ENCODE measurements at regions not wholly inside any gene's neighbourhood (a gene's known extent, or its start where the extent isn't known, plus 50 kb on each side); places are given as distances from the start of the nearest gene placed in this dataset.

DNA sequence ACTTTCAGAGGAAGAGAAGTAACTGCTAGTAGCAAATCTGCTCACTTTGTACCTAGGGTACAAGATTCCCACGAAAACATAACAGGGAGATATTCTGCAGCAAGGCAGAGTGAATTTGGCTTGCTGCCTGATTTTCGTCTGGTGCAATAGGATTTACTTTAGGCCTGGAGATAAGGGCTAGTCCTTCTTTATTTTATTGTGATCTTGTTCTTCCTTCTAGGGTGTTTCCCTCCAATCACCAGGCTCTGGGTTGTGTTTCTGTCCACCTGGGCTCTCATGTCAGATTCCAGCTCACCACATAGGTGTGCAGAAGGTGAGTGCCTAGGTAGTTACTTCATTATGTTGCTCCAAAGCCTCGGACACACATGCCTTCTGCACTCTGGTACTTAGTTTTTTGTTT, 211.8 kb upstream of the RGMA start:
- TF ChIP-seq GATA2 (IDR thresholded peaks at IDR 0.05; ENCODE audit: low read depth, low read length) (no peak), GATA3 (IDR thresholded peaks at IDR 0.05; ENCODE audit: low read depth, low read length) (no peak)

DNA sequence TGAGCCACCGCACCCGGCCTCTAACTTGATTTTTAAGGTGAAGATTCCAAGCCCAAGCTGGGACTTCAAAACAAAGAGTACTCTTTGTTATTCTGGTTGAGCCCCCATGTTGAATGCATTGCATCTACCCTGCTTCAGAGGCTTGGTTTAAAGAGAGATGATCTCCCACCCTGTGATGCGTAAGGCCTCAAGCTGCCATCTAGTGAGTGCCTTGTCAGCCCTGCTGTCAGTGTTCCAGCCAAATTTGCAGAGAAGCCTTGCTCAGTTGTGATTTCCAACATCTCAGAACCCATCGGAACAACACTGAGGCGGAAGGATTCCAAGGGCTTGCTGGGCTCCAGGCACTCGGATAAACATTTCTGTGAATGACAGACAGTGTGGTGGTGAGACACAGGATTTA, 210.7 kb upstream of the RGMA start:
- no peak for TF ChIP-seq GATA3 (IDR thresholded peaks at IDR 0.05; ENCODE audit: low read depth, low read length)
- no peak for TF ChIP-seq GATA2 (IDR thresholded peaks at IDR 0.05; ENCODE audit: low read depth, low read length)

DNA sequence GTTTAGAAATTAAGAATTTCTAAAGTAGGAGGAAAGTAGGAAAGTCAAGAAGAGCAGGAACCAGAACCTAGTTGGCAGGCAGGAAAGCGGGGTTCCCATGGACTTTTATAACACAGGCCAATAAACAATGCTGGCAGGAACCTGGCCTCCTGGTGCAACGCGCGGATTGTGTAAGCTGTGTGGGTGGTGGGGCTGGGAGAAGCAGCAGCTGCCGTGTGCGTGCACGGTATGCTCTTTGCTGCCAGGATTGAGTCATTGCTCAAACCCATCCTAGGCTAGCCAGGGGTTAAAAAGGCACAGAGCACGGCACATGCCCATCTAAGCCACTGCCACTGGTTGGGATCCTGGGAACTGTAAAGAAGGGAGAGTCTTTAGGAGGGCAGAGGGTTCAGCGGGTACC, 209.9 kb upstream of the RGMA start:
- TF ChIP-seq GATA2 (IDR thresholded peaks at IDR 0.05; ENCODE audit: low read depth, low read length) (no peak), GATA3 (IDR thresholded peaks at IDR 0.05; ENCODE audit: low read depth, low read length) (no peak)

DNA sequence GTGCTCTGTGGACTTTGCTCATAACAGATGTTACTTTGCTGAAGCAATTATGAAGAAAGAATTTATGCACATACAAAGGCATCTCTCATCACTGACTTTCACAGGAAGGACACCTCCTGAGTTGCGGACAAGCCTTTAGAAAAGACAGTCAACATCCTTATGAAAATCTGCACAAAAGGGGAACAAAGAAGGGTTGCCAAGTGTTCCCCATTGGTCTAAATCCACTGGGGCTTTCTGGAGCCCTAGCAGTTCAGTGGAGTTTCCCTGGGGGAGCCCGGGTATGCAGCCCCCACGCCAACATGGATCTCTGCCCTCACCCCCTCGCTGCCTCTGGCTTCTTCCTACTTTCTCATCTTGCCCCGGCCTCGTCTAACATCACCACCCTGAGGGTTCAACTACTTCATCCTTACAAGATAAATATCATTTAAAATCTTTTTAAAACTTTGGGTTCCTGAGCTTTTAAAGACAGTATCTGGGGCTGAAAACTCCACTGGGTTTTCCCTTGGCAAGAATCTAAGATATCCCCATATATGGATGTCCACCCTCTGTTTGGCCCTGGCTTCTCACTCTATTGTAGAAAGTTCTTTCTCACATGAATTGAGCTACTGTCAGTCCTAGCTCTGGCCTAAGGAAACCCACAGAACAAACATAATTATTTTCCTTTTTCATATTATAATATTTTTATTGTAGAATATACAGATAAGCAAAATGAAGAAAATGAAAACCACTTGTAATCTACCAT, 207.9 kb upstream of the RGMA start:
- TF ChIP-seq GATA3 (IDR thresholded peaks at IDR 0.05; ENCODE audit: low read depth, low read length) (no peak), GATA2 (IDR thresholded peaks at IDR 0.05; ENCODE audit: low read depth, low read length) (no peak)

DNA sequence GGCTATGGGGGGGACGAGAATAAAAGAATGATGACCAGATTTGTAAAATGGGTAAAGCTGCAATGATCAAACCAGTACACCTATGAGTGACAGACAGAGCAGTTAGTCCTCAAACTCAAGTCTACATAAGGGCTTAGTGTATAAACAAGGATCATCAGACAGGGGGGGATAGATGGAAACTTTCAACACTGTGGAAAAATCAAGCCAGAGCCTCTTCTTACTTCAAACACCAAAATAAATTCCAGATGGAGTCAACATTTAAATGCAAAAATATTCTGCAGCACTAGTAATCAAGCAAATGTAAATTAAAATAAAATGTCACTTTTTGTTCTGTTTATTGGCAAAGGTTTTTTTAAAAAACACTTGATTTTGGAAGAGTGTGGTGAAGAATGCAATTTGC, 205.9 kb upstream of the RGMA start:
- TF ChIP-seq GATA3 (IDR thresholded peaks at IDR 0.05; ENCODE audit: low read depth, low read length), result no peak
- no peak for TF ChIP-seq GATA2 (IDR thresholded peaks at IDR 0.05; ENCODE audit: low read depth, low read length)

DNA sequence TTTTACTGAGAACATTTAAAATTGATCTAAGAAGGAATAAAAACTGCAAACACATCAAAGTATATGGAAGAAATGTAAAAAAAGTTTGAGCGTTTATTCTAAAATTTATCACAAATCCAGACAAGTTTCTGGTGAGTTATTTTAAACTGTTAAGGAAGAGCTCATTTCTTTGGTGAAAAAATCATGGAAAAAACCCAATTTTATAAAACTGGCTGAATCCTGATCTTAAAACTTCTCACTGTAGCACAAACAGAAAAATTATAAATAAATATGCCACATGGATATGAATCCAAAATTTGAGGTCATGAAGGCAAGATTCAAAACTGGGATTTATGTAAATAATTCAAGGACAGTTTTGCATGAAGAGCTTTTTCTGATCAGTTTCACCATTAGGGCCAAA, 205.1 kb upstream of the RGMA start:
- no peak for TF ChIP-seq GATA3 (IDR thresholded peaks at IDR 0.05; ENCODE audit: low read depth, low read length)
- no peak for TF ChIP-seq GATA2 (IDR thresholded peaks at IDR 0.05; ENCODE audit: low read depth, low read length)

DNA sequence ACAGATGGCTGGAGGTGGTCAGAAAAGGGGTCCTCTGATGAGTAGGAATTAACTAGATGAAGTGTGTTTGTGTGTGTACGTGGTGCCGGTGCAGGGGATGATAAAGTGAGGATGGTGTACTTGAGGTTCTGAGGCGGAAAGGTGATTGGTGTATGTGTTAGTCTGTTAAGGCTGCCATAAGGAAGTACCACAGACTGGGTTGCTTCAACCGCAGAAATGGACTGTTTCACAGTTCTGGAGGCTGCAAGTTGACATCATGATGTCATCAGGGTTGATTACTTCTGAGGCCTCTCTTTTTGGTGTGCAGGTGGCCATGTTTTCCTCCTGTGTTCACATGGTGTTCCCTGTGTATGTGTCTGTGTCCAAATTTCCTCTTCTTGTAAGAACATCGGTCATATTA, 202.4 kb upstream of the RGMA start:
- TF ChIP-seq GATA2 (IDR thresholded peaks at IDR 0.05; ENCODE audit: low read depth, low read length), result no peak
- TF ChIP-seq GATA3 (IDR thresholded peaks at IDR 0.05; ENCODE audit: low read depth, low read length), result no peak

DNA sequence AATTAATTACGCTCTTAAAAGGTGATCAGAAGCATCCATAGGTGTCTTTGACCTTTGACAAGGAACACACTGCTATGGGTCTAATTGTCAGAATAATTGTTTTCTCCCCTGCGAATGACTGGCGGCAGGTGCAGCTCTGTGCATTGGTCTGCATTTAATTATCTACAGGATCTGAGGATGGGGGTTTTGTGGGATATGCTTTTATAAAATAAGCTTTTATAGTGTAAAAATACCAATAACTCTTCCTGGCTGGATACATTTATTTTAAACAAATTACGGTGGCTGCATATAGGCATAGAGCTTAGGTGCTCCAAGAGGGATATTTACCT, 201.6 kb upstream of the RGMA start:
- TF ChIP-seq GATA3 (IDR thresholded peaks at IDR 0.05; ENCODE audit: low read depth, low read length) (no peak), GATA2 (IDR thresholded peaks at IDR 0.05; ENCODE audit: low read depth, low read length) (no peak)

DNA sequence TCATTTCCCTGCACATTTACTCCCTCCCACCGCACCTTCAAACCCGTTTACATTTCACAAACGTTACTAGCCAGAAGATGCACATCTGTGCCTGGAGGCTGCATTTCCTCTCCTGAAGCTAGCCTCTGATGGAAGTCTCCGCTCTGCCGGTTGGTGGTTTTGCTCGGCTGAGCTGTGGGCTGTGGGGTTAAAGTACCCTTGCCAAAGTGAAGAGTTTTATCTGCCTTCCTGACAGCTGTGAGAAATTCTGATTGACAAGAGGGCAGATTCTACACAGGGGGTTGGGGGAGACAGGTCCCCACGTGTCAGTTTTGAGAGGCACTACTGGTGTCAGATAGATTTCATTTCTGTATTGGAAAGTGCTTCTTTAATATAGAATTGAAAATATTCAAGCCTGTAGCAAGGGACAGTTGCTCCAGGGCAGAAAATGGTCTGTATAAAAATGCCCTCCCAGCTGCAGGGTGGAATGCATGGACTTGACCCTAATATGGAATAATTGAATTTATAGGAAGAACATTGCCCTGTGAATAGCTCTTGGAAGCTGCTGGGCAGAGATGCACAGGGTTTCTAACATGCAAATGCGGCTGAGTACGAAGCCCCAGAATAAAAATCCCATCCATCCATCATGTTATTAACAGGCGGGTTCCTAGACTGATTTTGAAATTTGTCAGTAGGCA, 201.1 kb upstream of the RGMA start:
- TF ChIP-seq GATA3 (IDR thresholded peaks at IDR 0.05; ENCODE audit: low read depth, low read length) (no peak), GATA2 (IDR thresholded peaks at IDR 0.05; ENCODE audit: low read depth, low read length) (no peak)

DNA sequence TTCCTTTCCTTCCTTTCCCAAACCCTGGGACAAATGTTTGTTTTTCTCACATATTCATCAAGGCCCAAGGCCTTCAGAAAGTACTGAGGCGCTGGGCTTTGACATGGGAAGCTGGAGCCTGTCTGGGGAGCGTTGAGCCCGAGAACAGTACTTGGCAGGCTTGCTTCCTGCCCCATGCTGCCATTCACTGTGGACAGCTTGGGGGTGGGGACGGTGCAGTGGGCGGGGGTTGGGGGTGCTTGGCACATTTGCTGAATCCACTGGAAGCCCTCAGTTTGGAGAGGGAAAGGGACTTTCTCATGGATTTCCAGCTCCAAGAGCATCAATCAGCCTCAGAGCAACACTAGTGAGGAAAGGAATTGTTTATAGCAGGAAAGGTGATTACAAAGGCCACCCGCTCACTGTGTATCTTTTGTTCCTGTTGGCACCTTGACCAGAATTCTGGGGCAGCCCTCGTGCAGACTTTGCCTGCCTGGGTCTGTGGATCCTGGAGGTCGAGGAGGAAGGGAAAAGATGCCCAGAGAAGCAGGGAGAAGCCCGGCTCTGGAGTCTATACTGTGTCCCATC, 199.8 kb upstream of the RGMA start:
- no peak for TF ChIP-seq GATA3 (IDR thresholded peaks at IDR 0.05; ENCODE audit: low read depth, low read length)
- TF ChIP-seq GATA2 (IDR thresholded peaks at IDR 0.05; ENCODE audit: low read depth, low read length), result no peak

DNA sequence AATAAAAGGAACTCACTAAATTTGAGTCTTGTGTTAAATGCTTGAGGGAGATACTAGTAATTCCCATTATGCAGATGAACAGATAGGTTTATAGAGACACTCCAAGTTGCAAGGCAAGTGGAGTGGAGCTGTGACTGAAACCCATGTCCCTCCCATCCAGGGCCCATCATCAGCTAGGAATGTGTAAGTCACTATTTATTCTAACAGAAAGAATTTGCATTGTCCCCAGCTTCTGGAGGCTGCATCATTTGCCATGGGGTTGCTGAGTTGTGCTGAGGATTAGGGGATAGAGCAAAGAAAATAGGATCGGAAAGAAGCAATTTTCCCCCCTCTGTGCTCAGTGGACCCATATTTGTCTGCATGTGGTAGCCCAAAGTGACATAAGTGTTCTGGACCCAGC, 197.4 kb upstream of the RGMA start:
- TF ChIP-seq GATA3 (IDR thresholded peaks at IDR 0.05; ENCODE audit: low read depth, low read length) (no peak), GATA2 (IDR thresholded peaks at IDR 0.05; ENCODE audit: low read depth, low read length) (no peak)

DNA sequence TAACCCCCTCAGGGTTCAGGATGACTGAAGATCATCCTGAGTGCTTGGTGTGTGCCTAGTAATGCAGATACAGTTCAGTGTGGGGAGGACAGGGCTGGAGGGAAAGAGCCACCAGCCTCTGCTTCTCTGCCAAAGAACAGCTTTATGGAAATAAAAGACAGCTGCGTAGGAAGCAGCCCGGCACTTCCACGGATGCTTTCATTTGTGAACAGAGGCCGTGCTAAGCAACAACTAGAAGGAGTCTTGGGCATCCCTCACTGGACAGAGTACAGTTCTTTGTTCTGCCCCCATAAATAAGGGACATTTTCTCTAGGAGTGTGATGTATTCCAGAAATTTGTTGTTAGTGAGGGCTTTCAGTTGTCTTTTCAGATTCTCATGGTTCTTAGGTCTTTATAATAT, 194.8 kb upstream of the RGMA start:
- no peak for TF ChIP-seq GATA2 (IDR thresholded peaks at IDR 0.05; ENCODE audit: low read depth, low read length)
- TF ChIP-seq GATA3 (IDR thresholded peaks at IDR 0.05; ENCODE audit: low read depth, low read length), result no peak

DNA sequence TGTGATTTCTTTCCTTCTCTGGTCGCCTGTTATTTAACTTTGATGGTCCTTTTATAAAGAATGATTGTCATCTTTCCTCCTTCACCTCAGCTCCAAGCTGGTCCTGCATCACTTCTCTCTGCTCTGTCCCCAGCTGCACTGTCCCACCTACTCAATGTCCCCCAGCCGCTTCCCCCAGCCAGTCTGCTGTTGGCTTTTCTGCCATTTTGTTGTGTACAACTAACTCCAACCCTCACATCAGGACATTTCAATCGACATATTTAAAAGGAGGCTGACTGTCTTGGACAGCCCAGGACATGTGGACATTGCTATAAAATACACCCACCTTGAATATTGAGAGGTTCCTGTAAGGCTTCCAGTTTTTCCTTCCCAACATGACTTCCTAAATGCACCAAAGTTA, 193.8 kb upstream of the RGMA start:
- TF ChIP-seq GATA2 (IDR thresholded peaks at IDR 0.05; ENCODE audit: low read depth, low read length) (no peak), GATA3 (IDR thresholded peaks at IDR 0.05; ENCODE audit: low read depth, low read length) (no peak)

DNA sequence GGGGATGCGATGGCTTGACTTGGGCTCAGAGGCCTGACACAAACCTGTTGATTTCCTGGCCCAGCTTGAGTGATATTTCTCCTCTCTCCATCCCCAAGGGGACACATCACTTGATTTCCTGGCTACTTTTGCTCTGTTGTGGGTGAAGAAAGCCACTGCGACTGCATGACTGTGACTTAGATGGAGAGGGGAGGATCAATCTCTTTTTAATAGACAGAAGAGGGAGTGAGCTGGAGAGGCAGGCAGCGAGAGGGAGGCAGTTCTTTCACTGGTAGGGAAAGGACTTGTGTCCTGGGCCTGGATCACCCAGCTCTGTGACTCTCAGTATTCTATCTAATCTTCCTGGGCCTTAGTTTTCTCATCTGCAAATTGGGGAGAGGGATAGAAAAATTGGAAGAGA, 189.8 kb upstream of the RGMA start:
- TF ChIP-seq GATA2 (IDR thresholded peaks at IDR 0.05; ENCODE audit: low read depth, low read length) (no peak), GATA3 (IDR thresholded peaks at IDR 0.05; ENCODE audit: low read depth, low read length) (no peak)

DNA sequence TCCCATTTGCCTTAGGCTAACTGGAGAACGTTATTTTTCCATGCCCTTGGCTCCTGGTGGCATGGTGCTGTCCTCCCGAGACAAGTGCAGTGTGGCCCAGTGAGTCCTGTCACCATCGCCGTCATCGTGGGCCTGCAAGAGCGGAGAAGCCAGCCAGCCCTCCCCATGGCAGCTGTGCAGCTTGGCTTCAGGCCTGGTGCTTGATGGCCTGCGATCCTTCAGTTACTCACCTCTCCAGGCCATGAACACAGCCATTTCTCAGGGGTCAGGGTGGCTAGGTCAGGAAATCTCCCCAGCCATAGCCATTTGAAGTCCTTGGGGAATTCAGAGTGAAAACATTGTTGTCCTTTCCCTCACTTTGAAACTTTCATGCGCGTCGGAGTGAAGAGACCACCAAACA, 189.0 kb upstream of the RGMA start:
- no peak for TF ChIP-seq GATA2 (IDR thresholded peaks at IDR 0.05; ENCODE audit: low read depth, low read length)
- no peak for TF ChIP-seq GATA3 (IDR thresholded peaks at IDR 0.05; ENCODE audit: low read depth, low read length)

Data from SH-SY5Y (cell line).